WERI-Rb-1 (cell line): ENCODE measurements at regions not wholly inside any gene's neighbourhood (a gene's known extent, or its start where the extent isn't known, plus 50 kb on each side); places are given as distances from the start of the nearest gene placed in this dataset.

Experiments used
- DNase-seq: peaks from one replicate; pipeline ENCODE4 v3.0.0-alpha.2; 2020
- H3K27ac ChIP-seq: fragments of 250-450 bp; sonication (Bioruptor Pico); 2 replicates; pipeline ENCODE4 v1.5.1; 2020; ENCODE audit warnings: mild to moderate bottlenecking, moderate library complexity
- H3K27me3 ChIP-seq: fragments of 250-450 bp; sonication (Bioruptor Pico); 2 replicates; pipeline ENCODE4 v1.5.1; 2021; ENCODE audit warnings: mild to moderate bottlenecking, low read depth, moderate library complexity; ENCODE audit not compliant: insufficient read depth, severe bottlenecking
- H3K36me3 ChIP-seq: fragments of 250-450 bp; sonication (Bioruptor Pico); 2 replicates; pipeline ENCODE4 v1.5.1; 2020; ENCODE audit warnings: mild to moderate bottlenecking, moderate library complexity
- H3K4me3 ChIP-seq: 2 replicates; pipeline ENCODE4 v1.5.1; 2011; ENCODE audit warnings: low read depth, mild to moderate bottlenecking, control low read depth, low read length
- H3K9me3 ChIP-seq: fragments of 250-450 bp; sonication (Bioruptor Pico); 2 replicates; pipeline ENCODE4 v1.5.1; 2021; ENCODE audit warnings: mild to moderate bottlenecking, moderate library complexity; ENCODE audit not compliant: severe bottlenecking
- CTCF ChIP-seq: IDR thresholded peaks from 2 replicates; pipeline ENCODE4 v1.5.1; 2011; ENCODE audit warnings: low read depth, mild to moderate bottlenecking, control low read depth, inconsistent platforms, low read length

GRCh38 chr18:41128545-41128944 is 826.5 kb upstream of the PIK3C3 start:
- Histone ChIP-seq H3K9me3 (no peaks in the 10 kb centered on the region), H3K27ac (no peak overlapping the region), H3K36me3 (no peaks in the 10 kb centered on the region), H3K27me3 (no peaks in the 10 kb centered on the region), H3K4me3 (no peak overlapping the region)
- TF ChIP-seq CTCF: no peak
- no peak for DNase-seq

- no peaks in the 10 kb centered on the region for H3K27me3 ChIP-seq
- no peak for TF ChIP-seq CTCF
- no peak overlapping the region for H3K27ac ChIP-seq
- H3K9me3 ChIP-seq: no peaks in the 10 kb centered on the region
- no peak overlapping the region for H3K4me3 ChIP-seq
- H3K36me3 ChIP-seq: no peaks in the 10 kb centered on the region
- no peak for DNase-seq
Measured at GRCh38 chr18:41128126-41128525, 826.9 kb upstream of the PIK3C3 start.

GRCh38 chr18:41126541-41127235 is 828.3 kb upstream of the PIK3C3 start:
- Histone ChIP-seq H3K27ac (no peak overlapping the region), H3K4me3 (no peak overlapping the region), H3K27me3 (no peaks in the 10 kb centered on the region), H3K36me3 (no peaks in the 10 kb centered on the region), H3K9me3 (no peaks in the 10 kb centered on the region)
- TF ChIP-seq CTCF: no peak
- DNase-seq: no peak

- H3K27ac ChIP-seq: no peak overlapping the region
- H3K4me3 ChIP-seq: no peak overlapping the region
- H3K36me3 ChIP-seq: no peaks in the 10 kb centered on the region
- no peak for TF ChIP-seq CTCF
- H3K27me3 ChIP-seq: no peaks in the 10 kb centered on the region
- H3K9me3 ChIP-seq: no peaks in the 10 kb centered on the region
- no peak for DNase-seq
Measured at GRCh38 chr18:41121116-41121826, 833.8 kb upstream of the PIK3C3 start.

- H3K27ac ChIP-seq: no peak overlapping the region
- H3K4me3 ChIP-seq: no peak overlapping the region
- H3K9me3 ChIP-seq: no peaks in the 10 kb centered on the region
- no peaks in the 10 kb centered on the region for H3K36me3 ChIP-seq
- no peaks in the 10 kb centered on the region for H3K27me3 ChIP-seq
- no peak for TF ChIP-seq CTCF
- no peak for DNase-seq
Measured at GRCh38 chr18:41119031-41119430, 836.0 kb upstream of the PIK3C3 start.
